Activated CD4-positive, alpha-beta T cell treated with anti-CD3 and anti-CD28 coated beads for 4 hours (primary cell): ENCODE measurements at regions not wholly inside any gene's neighbourhood (a gene's known extent, or its start where the extent isn't known, plus 50 kb on each side); places are given as distances from the start of the nearest gene placed in this dataset.
"Not testable (repeated sequence)": the region's sequence is repeated elsewhere in the genome, so short reads cannot be mapped to it uniquely, and the experiment has no call there.

Source experiments
- DNase-seq, 2 donors: peaks; one replicate each; pipeline ENCODE4 v3.0.0-alpha.2; 2020

DNA sequence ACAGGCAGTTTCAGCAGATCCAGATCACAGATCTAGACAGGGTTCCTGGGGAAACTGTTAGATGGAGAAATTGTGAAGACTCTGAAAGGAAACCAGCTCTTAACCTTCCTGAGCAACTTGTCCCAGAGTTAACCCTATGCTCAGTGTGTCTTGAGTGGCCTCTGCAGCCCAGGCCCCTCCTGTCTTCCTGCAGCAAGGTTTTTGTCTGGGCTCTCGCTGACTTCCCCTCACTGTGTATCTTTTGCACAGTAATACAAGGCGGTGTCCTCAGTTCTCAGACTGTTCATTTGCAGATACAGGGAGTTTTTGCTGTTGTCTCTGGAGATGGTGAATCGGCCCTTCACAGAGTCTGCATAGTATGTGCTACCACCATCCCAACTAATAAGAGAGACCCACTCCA is 943.6 kb downstream of the TMEM121 start:
- DNase-seq, result not testable (repeated sequence)

GRCh38 chr14:106474261-106475028 is 948.1 kb downstream of the TMEM121 start:
- not testable (repeated sequence) for DNase-seq

DNA sequence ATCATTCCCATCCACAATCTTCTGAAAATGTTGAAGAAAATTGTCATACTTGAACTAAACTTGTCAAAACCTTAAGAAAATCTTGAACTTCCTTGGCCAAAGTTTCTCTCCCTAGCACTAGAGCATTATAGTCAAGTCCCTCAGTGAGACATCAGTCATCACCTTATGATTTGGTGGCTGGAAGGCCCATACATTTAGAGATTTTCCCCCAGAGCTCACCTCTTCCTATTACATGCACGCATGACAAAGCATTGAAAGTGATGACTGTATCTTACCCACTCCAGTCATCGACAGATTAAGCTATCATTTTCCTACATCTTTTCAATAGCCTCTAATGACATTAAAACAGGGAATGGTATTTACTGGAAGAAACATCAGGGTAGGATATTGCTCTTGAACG is 948.8 kb downstream of the TMEM121 start:
- not testable (repeated sequence) for DNase-seq

- not testable (repeated sequence) for DNase-seq
Measured at GRCh38 chr14:106477600-106477999, 951.2 kb downstream of the TMEM121 start.

DNA sequence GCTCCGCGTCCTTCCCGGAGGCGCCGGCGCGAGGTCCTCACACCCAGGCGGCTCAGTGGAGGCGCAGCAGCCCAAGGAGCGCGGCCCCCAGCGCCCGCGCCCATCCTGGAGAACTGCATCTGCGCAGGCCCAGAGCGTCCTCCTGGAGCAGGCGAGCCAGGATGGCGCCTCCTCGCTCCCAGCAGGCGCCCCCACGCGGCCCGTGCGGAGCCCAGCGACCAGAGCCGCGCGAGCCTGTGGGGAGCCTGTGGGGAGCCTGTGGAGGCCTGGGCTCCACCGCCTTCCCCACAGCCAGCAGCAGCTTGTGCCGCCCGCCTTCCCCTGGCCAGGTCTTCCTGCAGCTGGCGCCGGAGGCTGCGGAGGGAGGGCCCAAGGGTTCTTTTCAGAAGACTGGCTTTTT is 953.9 kb downstream of the TMEM121 start:
- DNase-seq, result not testable (repeated sequence)

DNA sequence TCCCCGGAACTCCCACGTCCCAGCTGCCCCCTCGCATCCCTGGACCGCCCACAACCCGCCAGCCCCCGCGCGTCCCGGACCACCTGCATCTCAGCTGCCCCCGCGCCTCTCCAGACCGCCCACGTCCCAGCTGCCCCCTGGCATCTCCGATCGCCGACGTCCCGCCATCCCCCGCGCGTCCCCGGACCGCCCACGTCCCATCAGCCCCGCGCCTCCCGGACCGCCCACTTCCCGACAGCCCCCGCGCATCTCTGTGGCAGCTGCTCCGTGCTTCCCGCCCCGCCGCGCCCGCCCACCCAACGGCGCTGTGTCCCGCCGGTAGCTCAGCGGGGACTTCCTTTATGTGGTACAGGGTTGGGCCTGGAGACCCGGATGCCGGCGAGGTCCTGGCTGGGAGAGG is 955.8 kb downstream of the TMEM121 start:
- not testable (repeated sequence) for DNase-seq

- DNase-seq, result no peak
Measured at GRCh38 chr14:106487600-106487999, 961.2 kb downstream of the TMEM121 start.

GRCh38 chr14:106488291-106488690 is 961.9 kb downstream of the TMEM121 start:
- no peak for DNase-seq

GRCh38 chr14:106489112-106489881 is 962.9 kb downstream of the TMEM121 start:
- no peak for DNase-seq

DNA sequence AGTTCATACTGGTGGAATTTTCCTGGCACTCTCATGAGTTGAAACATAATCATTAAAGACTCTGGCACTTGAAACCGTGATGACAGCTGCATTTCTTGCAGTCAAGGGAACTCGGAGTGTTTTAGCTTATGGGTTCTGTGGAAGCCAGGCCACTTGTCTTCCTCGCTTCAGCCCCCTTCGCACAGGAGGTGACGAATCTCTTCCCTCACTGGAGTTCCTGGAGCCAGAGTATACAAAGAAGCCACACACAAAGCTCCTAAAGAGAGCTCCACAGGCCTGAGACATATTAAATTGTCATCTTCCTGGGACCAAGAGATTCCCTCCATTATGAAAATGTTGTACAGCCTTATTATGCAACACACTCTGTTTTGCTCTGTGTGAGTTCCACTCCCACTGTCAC is 964.1 kb downstream of the TMEM121 start:
- no peak for DNase-seq

- DNase-seq, result no peak
Measured at GRCh38 chr14:106491851-106492250, 965.5 kb downstream of the TMEM121 start.

DNA sequence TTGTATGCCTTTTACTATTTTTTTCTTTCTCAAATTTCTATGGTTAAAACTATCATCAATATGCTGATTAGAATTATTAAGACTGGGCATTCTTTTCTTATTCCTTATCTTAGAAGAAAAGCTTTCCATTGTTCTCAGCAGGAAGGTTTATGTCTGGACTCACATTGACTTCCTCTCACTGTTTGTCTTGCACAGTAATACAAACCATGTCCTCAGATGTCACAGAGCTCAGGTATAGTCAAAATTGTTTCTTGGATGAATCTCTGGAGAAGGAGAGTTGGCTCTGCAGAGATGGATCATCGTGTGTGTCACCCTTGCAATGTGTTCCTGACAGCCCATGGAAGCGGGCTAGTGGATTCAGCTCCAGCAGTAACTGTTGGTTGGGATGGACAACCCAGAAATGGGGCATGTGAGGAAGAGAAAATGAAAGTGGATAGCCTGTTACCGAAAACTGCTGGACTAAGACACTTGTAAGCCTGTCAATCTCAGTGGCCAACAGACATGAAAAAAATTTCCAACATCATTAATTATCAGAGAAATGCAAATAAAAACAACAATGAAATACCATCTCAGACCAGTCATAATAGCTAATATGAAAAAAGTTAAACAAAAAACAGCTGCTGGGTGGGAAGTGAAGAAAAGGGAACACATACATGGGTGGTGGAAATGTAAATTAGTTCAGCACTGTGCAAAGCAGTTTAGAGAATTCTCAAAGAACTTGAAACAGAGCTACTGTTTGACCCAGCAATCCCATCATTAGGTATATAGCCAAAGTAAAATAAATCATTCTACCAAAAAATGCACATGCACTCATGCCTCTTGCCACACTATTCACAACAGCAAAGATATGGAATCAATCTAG is 967.8 kb downstream of the TMEM121 start:
- no peak for DNase-seq

DNA sequence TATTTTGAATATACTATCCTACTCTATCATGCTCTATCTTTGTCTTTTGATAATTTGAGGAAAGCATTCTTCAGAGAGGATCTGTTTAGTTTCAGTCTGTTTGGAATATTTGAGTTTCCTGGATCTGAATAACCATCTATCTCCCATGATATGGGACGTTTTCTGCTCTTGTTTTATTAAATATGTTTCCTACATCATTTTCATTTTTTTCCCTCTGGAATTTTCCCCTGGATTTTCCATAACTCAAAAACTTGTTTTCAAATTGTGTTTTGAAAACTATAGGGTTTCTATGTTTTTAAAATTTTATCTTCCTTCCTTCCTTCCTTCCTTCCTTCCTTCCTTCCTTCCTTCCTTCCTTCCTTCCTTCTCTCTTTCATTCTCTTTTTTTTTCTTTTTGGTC is 974.2 kb downstream of the TMEM121 start:
- no peak for DNase-seq

DNA sequence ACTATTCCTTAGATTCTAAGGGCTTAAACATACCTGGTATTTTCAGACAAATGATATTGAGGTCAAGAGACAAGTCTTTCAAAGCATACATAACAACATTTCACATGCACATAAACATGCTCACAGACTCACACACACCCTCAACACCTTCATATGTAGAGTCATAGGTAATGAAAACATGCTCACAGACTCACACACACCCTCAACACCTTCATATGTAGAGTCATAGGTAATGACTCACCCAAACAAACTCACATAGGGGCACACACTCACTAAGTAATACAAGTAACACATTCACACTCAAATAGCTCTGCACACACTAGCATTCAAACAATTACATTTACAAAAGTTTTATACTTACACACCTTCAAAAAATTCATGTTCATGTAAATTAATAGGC is 975.5 kb downstream of the TMEM121 start:
- DNase-seq, result no peak

- DNase-seq, result no peak
Measured at GRCh38 chr14:106505366-106505765, 979.0 kb downstream of the TMEM121 start.

GRCh38 chr14:106506881-106507305 is 980.5 kb downstream of the TMEM121 start:
- DNase-seq, result peak; percentile 34 to 36

DNA sequence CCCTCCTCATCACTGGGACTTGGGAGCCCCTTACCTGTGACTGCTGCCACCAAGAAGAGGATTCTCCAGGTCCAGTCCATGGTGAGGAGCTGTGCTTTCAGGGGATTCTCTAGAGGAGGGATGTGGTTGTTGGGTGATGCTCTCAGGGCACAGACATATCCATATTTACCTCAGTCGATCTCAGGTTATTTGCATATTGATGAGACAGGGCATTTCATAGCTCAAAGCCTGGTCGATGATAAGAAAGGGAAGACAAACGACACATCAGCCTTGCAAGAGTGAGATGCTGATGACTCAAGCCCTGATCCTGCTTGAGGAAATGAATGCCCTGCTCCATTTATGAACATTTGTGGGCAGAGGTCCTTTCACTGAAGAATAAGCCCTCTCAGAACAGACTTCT is 981.0 kb downstream of the TMEM121 start:
- peak in 1 of 2 donors; percentile 30 for DNase-seq

- DNase-seq, result no peak
Measured at GRCh38 chr14:106508216-106508615, 981.8 kb downstream of the TMEM121 start.

- DNase-seq, result no peak
Measured at GRCh38 chr14:106509176-106509575, 982.8 kb downstream of the TMEM121 start.

- DNase-seq, result no peak
Measured at GRCh38 chr14:106509807-106510206, 983.4 kb downstream of the TMEM121 start.

- peak; percentile 39 to 48 for DNase-seq
Measured at GRCh38 chr14:106511006-106511799, 984.8 kb downstream of the TMEM121 start.

DNA sequence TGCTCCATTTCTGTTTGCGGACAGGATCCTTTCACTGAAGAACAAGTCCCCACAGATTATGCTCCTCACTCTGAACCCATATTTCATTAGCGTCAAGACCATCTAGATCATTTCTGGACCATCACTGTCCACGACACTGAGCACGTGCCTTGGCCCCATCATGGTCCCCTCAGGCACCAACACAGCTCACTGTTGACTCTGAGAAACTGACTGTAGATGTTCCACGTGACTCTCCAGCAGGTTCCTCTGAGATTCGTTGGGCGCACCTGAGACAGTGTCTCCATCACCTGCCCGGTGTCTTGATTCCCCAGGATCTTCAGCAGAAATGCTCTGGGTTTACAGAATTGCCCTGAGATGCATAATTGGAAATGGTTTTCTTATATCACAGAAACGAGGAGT is 985.4 kb downstream of the TMEM121 start:
- no peak for DNase-seq
